ENCODE measurements at regions not wholly inside any gene's neighbourhood (a gene's known extent, or its start where the extent isn't known, plus 50 kb on each side); places are given as distances from the start of the nearest gene placed in this dataset.

DNA sequence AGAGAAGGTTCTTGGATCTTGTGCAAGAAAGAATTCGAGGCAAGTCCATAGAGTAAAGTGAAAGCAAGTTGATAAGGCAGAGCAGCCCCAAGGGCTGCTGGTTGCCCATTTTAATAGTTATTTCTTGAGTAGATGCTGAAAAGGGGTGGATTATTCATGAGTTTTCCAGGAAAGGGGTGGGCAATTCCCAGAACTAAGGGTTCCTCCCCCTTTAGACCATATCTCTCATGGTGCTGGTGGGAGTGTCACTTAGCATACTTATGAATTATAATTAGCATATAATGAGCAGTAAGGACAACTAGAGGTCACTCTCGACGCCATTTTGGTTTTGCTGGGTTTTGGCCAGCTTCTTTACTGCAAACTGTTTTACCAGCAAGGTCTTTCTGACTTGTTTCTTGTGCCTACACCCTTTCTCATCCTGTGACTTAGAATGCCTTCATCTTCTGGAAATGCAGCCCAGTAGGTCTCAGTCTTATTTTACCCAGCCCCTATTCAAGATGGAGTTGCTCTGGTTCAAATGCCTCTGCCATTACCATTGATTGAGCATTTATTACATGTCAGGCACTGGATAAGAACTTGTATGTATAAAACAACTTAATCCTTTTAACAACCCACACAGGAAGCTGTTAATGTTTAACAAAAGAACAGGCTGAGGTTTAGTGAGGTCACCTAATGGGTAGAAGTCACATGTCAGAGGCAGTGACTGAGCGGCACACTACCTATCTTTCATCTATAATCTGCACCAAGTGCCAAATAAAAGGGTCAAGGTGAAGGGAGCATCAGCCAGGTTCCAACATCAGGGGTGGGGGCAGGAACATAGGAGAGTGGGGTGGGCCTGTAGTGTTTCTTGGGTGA lies 250.9 kb downstream of the ICOS start:
- no peak for DNase-seq

DNA sequence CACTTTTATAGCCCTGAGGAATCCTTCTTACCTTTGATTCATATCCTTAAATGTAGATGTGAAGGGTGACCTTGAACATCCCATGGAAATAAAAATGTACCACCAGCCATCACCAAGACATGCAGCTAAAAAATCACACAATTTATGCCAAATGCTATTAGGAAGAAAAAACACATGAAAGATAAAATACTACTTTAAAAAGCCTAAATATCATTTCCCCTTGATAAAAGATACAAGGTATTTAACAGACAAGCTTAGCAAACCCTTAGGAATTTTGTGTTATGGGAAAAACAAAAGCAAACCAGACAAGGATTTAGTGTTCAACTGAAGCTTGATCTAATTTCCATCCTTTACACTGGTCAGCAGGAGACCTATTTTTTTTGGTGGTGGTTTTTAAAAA lies 255.0 kb downstream of the ICOS start:
- DNase-seq: no peak

DNA sequence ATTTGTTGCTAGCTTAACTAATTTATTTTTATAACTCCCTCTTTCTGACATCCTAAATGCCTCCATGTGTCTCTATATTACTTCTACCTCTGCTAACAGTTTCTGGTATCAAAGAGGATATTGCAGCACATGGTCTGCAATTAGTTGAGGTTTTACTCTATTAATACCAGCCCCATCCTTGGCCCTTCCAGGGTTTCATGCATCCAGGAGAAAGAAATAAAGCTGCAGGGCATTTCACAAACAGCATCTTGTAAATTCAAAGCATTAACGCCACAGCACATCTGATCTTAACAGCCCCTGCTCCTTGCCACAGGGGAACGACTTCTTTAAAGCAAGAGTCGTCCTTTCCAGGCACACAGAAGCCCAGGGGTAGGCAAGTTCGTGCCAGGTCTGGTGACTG lies 258.9 kb downstream of the ICOS start:
- DNase-seq: no peak

DNA sequence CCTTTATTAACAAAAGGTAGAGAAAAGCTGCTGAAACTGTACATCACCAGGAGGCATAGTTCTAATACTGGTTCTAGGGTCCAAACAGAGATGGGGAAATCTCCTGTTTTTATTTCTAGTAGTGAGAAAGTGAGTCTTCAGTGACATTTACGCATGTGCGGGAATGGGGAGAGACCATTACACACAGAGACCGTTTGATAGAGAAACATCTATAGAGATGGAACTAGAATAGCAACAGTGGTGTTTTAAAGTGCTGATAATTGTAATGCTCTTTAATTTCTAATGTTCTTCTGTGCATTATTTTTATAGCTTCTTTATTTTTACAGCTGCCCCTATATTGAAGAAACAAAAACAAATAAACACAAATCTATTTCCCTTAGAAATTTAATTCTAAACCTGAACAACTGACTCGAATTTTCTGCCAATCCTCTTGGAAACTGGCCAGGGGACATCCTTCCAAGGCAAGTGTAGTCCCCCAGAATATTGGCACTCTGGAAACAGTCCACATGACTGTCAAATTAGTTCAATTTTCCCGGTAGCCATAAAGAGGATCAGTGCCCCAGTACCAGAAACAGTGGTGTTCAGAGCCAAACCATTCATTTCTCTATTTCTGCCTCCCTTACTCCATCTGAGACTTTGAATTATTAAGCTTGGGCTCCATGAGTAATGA lies 260.9 kb downstream of the ICOS start:
- DNase-seq: no peak

DNA sequence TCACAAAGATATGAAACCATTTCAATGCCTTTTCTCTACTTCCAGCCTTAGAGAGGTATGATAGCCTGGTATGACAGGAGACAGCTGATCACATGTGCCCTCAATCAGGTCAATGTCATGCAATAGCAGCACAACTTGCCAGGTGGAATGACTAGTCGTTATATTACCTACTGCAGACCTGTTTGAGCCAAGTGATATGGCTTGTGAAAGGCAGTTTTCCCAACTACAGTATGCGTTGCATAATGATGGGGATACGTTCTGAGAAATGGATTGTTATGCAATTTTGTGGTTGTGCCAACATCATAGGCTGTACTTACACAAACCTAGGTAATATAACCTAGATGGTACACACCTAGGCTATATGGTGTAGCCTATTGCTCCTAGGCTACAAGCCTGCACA lies 262.8 kb downstream of the ICOS start:
- no peak for DNase-seq

DNA sequence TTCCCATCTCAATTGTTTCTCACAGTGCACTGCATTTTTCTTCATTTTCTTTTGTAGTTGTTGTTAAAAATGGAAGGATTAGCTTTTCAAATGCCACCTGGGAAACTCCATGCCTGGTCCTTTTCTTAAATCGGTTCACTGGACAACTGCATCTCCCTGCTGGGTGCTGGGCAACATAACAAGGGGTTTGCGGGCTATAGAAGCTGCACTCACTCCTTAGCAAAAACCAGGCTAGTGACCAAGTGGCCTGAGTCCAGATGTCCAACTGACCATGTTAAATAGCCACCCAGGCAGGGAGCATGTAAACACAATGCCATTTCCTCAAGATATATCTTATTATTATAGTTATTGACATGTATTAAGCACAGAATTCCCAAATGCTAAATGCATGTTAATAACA lies 264.9 kb downstream of the ICOS start:
- no peak for DNase-seq

DNA sequence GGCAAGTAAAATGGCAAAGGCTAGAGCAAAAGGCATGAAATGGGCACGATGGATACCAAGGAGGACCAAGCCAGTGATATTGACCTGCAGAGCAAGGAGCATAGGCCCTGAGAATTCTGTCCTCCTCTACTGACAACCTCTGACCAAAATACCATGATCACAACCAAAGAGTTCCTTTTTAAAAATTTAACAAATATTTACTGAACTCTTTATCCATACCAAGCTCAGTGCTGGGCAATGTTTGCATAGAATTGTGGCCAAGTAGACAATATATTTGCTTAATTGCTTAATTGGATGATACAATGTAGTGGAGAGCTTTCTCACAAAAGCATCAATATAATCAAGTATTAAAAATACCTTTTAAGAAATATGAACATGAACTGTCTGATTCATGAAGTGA lies 265.7 kb downstream of the ICOS start:
- no peak for DNase-seq

DNA sequence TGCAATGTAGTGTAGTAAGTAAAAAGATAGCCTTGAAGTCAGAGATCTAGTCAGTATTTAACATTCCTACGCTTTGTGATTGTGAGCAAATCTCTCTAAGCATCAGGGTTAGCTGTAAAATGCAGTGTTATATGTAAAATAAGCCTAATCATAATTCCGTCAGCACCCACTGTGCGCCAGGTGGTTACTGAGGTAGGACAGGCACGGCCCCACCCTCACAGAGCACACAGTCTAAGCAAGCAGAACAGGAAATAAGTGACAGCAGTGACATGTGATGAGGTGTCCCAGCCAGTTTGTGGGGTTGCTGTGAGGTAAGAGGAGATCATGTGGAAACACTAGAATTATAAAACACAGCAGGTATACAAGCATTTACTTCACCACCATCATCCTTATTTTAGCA lies 267.1 kb downstream of the ICOS start:
- DNase-seq: no peak

DNA sequence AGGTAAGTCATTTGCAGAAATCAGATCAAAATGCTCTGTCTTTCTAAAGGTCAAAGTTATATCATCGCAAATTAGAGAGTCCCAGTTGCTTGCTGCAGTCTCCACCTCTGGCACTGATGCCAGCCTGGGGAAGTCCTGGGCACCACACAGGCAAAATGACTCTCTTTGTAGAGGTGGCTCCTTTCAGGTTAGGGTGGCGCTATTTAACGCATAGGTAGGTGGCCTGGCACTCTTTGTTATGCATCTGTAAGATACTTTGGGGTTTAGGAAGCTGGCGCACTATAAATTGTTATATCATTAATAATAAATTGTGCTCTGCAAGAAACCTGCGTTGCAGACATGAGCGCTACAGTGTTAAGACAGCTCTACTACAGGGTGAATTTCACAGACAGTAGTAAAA lies 268.5 kb downstream of the ICOS start:
- DNase-seq: no peak

DNA sequence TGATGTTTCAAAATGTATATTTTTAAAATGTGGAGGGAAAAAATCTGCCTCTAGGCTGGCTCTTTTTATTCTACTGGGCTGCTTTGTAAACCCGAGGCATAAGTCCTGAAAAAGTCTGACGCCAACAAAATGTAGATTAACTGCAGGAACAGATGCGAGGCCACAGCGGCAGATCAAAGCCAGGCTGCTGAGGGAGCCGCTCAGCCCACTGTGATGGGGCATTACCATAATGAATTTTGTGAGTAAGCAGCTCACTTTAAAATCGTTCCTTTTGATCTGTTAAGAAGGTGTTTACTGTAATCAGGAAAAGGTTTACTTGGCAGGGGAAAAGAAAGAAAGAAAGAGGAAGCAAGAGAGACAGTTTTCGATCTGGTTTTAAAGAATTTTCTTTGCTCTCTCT lies 269.0 kb downstream of the ICOS start:
- DNase-seq: no peak

DNA sequence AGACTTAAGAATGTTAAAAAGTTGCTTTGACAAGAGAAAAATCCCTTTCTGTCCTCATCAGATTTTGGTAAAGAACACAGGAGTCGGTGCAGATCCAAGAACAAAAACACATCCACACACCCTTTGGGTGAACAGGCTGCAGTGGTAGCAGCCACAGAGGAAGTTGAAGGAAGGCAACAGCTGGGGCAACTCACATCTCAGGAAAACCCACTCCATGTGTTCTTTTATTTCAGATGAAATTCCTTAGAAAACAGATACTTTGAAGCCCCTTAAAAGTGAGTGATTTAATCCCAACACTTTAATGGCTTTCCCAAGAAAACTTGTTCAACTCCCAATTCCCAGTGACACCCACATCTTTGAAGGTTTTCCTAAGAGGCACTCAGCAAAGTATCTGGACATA lies 271.3 kb downstream of the ICOS start:
- DNase-seq: no peak

DNA sequence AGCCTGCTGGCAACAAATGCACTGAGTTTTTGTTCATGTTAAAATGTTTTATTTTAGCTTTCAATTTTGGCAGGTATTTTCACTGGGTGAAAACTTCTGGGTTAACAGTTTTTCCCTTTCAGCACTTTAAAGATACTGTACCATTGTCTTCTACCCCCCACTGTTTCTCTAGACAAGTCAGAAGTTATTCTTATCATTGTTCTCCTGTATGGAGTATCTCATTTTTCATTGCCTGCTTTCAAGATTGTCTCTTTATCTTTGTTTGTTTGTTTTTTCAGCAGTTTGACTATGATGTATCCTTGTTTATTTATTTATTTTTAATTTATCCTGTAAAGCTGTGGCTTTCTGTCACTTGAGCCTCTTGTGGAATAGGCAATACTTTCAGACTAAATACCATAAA lies 277.0 kb downstream of the ICOS start:
- DNase-seq: no peak

DNA sequence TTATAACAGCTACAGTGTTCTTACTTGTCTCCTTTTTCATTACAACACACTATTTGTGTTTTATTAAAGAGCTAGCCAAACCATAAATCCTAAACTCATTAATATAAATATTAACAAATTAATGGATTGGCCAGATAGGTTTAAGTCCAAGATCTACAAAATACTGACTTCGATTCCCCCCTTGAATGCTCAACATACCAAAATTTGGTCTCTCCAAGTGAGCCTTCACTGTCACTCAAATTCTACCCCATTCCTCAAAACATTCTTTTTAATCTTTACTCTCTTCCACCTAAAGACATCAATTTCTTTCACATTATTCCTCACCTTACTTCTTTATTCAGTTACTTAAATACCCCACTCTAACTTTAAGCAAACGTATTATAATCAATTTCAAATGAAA lies 281.5 kb downstream of the ICOS start:
- DNase-seq: no peak

DNA sequence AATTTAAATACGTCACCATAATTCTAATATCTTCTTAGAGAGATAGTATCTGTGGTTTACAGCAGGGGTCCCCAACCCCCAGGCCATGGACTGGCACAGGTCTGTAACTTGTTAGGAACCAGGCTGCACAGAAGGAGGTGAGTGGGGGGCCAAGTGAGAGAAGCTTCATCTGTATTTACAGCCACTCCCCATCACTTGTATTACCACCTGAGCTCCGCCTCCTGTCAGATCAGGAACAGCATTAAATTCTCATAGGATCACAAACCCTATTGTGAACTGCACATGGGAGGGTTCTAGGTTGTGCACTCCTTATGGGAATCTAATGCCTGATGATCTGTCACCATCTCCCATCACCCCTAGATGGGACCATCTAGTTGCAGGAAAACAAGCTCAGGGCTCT lies 282.6 kb downstream of the ICOS start:
- no peak for DNase-seq

DNA sequence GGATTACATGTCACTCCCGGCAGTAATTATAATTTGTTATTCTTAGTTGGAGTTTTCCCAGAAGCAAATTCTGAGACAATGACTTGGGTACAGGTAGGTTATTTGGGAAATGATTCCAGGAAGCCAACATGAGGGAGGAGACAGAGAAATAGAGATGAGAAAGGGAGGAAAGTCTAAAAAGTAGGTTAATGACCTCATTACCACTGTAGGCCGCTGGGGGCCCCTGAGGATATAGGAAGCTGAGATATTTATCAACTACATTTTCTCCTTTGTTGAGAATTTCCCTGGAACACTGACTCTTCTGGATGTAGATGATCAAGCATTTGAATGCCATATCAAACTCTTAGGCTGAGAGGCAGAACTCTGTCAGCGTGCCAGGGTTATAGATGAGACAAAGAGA lies 284.3 kb downstream of the ICOS start:
- no peak for DNase-seq

DNA sequence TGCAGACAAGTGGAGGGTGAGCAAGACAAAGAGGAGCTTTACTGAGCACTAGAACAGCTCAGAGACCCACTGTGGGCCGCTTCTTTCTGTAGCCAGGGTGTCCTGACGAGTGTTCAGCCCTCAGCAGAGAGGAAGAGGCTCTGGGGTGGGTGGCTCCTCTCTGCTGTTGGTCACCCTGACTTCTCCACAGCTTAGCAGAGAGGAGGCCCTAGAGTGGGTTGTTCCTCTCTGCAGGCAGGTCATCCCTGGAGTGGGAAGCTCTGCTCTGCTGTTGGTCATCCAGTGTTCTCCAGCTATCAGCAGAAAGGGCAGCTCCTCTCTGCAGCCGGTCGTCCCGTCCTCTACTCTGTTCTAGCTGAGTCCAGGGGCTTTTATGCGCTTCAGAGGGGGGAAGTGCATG lies 286.5 kb downstream of the ICOS start:
- DNase-seq: no peak

DNA sequence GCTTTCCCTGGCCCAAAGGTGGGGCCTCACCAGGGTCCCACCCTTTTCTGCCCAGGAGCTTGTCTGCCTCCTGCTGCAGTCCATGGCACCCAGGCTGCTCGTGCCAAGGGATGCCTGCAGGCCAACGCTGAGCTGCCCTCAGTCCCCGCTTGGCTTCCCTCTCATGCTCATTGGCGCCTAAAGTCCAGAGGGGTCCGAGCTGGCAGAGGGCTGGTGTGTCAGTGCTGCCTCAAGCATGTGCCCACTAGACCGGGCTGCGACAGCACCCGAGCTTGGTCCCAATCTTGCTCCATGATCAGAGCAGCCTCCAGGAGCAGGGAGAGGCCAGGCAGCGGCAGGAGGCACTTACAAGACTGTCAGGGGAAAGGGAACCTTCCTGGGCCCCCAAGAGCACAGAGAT lies 287.0 kb downstream of the ICOS start:
- DNase-seq: no peak

DNA sequence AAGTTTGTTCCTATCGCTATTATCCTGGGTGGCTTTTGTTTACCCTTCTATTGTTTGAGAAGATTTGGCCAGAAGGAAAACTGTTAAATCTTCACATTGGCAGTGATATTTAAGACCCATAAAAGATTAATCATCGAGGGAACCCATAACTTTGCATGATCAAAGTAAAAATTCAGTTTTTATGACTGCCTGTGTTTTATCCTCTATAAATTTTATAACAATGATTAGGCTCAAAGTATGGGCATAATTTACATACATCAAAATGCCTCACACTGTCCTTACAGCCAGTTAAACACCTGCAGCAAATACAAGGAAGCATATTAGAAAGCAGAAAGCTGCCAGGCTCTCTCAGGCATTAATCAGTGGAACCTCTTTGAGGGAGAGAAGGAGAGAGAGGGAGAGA lies 289.1 kb downstream of the ICOS start:
- no peak for DNase-seq

DNA sequence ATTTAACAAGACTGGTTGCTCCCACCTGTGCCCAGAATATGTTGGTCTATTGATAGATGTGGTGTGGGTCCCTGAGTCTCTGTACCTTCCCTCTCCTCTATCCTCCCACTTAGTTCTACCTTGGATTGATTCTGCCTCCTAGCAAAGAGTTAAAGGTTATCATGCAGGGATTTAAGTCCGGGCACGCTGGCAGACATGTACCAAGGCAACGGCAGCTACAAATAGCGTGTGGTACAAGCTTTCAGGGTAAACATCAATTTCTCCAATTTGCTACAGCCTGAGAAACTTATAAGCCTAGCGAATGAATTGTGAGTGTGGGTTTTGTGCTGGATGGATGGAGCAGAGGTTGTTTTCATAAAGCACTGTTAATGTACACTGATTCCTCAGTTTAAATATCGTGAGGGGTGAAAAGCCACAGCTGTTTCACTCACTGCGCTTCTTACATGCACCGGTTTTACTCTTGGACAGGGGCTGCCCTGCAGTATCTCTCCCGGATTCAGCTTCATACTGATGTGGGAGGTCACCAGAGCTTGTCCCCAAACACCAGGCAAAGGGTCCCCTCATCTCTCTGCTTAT lies 289.8 kb downstream of the ICOS start:
- no peak for DNase-seq

DNA sequence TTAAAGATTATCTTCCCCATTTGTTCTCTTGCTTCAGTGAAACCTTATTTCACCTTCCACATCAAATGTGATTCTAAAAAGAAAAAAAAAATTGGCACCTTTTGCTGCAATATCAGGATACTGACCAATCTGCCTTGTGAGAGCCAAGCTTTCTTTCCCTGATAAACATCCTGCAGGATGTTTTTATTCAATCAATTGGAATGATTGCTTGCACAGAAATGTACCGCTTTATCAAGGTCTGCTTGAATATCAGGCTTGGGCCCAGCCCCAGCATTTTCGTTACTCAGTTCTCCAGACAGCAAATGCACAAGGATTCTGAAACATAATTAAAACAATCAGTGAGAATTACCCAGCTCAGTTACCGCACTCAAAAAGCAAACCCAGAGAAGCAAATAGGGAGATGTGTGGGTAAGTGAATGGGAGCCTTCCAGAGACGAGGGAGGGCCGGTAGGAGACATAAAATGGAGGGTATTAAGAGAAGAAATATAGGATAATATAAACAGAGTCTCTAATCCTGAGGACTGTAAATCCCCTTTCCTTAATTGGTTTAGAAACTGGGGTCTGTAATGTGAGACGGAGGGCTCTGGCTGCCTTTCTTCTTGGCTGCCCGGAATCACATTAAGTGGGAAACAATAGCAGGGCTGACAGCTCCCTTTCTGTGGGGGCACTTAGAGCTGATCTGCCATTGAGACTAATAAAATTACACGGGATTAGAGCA lies 291.8 kb downstream of the ICOS start:
- no peak for DNase-seq

DNA sequence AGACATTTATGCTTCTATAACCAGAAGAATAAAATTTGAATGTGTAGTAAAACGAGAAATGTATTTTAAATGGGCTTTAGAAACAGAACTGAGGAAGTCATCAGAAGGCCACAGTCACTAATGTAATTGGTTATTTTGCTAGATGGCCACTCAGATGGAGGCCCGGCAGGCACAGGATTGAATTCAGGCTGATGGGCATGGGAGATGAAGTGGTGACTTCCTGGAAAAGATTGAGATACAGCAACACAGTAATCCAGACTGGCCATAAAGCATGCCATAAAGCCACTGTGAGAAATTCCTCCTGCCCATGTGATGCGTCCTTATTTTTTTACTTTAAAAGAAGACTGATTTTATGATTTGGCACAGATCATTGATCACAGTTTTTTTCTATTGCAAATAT lies 297.7 kb downstream of the ICOS start:
- DNase-seq: no peak

DNA sequence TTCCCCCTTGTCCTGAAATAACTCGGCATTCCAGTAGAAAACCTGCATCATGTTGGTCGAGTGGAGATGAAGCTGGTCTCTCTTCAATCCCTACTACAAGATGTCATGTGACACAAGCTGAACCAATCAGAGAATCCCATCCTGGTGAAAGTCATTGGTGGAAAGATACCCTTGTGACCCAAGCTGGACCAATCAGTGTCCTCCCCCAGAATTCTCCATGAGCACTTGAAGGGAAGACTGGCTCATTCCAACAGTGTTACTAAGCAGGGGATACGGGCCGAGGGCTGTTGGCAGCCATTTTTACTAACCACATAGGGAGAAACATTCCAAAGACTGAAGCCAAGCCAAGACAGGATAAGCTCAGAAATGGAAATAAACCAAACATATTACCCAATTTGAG lies 298.3 kb downstream of the ICOS start:
- DNase-seq: no peak

DNA sequence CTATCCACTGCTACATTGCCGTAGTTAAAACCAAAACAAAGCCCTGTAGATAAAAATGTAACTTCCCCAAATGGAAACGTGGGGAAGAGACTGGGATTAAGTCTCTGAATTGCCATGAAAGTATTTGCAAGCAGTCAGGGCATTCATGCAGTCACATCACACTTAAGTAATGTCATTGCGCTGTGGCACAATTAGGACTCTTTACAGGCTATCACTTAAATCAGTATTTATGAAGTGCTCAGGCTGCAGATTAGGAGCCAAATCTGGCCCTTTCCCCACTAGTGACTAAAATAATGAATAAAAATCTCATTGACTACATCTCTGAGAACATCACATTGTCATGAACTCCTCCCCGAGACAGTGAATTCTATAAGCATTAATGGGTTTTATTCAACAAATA lies 300.9 kb downstream of the ICOS start:
- DNase-seq: no peak

All from DMS79 treated with DMSO at 0.1 percent for 48 hours (cell line).